Hepatocyte (in vitro differentiated cells): ENCODE measurements at regions not wholly inside any gene's neighbourhood (a gene's known extent, or its start where the extent isn't known, plus 50 kb on each side); places are given as distances from the start of the nearest gene placed in this dataset.
A peak's percentile ranks its signal among the peaks of the same experiment; 100 is the strongest.
"Not testable (repeated sequence)": the region's sequence is repeated elsewhere in the genome, so short reads cannot be mapped to it uniquely, and the experiment has no call there.

Experiments
- DNase-seq: peaks from one replicate; pipeline ENCODE4 v3.0.0-alpha.2; 2016; ENCODE audit warnings: low spot score
- H2AFZ ChIP-seq: fragments of 200-600 bp; sonication (generic); 2 replicates; pipeline ENCODE4 v1.6.0; 2016; ENCODE audit warnings: antibody characterized with exemption, mild to moderate bottlenecking
- H3K27ac ChIP-seq: fragments of 200-600 bp; sonication (generic); 2 replicates; pipeline ENCODE4 v1.5.1; 2016; ENCODE audit warnings: mild to moderate bottlenecking
- H3K27me3 ChIP-seq: fragments of 200-600 bp; sonication (generic); 2 replicates; pipeline ENCODE4 v1.6.1; 2016
- H3K36me3 ChIP-seq: fragments of 200-600 bp; sonication (generic); replicated peaks from 2 replicates; pipeline ENCODE4 v1.5.1; 2016; ENCODE audit warnings: low read depth; ENCODE audit not compliant: insufficient read depth
- H3K4me1 ChIP-seq: fragments of 200-600 bp; sonication (generic); 2 replicates; pipeline ENCODE4 v1.5.1; 2016; ENCODE audit warnings: mild to moderate bottlenecking, moderate library complexity; ENCODE audit not compliant: insufficient read depth
- H3K4me2 ChIP-seq: fragments of 200-600 bp; sonication (generic); 2 replicates; pipeline ENCODE4 v1.6.0; 2016
- H3K4me3 ChIP-seq: fragments of 200-600 bp; sonication (generic); 2 replicates; pipeline ENCODE4 v1.5.1; 2016; ENCODE audit warnings: mild to moderate bottlenecking
- H3K79me2 ChIP-seq: fragments of 200-600 bp; sonication (generic); 2 replicates; pipeline ENCODE4 v1.6.0; 2017; ENCODE audit warnings: mild to moderate bottlenecking
- H3K9me2 ChIP-seq: fragments of 200-600 bp; sonication (generic); replicated peaks from 2 replicates; pipeline ENCODE4 v1.6.0; 2017; ENCODE audit warnings: mild to moderate bottlenecking; ENCODE audit not compliant: insufficient read depth
- H3K9me3 ChIP-seq: fragments of 200-600 bp; sonication (generic); 2 replicates; pipeline ENCODE4 v1.5.1; 2016; ENCODE audit warnings: low read depth, mild to moderate bottlenecking
- H4K20me1 ChIP-seq: fragments of 200-600 bp; sonication (generic); 2 replicates; pipeline ENCODE4 v1.6.0; 2016; ENCODE audit warnings: mild to moderate bottlenecking; ENCODE audit not compliant: insufficient read depth, poor library complexity, severe bottlenecking
- WGBS: methylation state at CpG from one replicate; pipeline ENCODE4 v1.1.6; 2016; ENCODE audit warnings: low lambda C conversion rate; ENCODE audit errors: missing lambda C conversion rate; 5-methylcytosine and 5-hydroxymethylcytosine counted together
- TF ChIP-seq, protein P1 (sequence below): fragments of 200-600 bp; sonication (generic); IDR thresholded peaks from 2 replicates; pipeline ENCODE4 v1.5.1; 2016; ENCODE audit warnings: antibody characterized with exemption, mild to moderate bottlenecking; ENCODE audit not compliant: poor library complexity

DNA sequence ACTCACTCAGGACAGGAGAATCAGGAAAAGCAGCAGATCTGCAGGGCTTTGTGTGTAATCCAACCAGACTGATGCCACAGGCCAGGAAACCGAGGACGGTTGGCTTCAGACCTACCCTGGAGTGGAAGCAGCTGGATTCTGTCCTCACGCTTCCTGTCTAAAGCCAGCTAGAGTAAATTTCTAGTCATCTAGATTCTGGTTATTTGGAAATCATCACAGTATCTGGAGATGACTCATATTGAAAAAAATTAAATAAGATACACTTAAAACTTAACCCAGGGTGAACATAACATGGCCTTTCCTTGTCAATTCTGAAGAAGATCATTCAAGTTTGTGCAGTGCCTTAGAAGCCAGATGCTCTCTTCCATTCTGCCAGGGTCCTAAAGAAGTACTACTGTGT, 288.9 kb upstream of the PLGLB2 start:
- H3K4me2 ChIP-seq, H3K9me2 ChIP-seq, H3K4me1 ChIP-seq, H2AFZ ChIP-seq, H3K79me2 ChIP-seq, H3K4me3 ChIP-seq, H3K36me3 ChIP-seq, H3K9me3 ChIP-seq, H4K20me1 ChIP-seq, H3K27ac ChIP-seq, DNase-seq, H3K27me3 ChIP-seq: not testable (repeated sequence)
- WGBS, result no CpG with 5 or more reads among the region's 3 CpGs

DNA sequence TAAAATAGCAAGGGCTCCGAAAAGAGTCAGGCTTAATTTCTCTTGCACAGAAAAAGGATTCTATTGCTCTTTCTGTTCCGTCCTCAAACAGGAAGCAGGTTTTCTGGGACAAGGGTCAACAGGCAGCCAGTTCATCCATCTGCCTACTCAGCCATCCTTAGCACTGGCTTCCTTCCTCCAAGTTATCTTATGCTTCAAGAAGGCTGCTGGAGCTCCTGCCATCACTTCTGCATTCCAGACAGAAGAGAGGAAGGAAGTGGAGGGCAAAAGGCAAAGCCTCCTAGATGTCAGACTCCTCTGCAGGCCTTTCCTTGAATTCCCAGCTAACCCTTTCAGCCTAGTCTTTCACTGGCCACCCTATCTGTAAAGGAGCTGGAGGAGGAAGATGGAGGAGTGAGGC, 287.8 kb upstream of the PLGLB2 start:
- H3K4me1 ChIP-seq, H3K9me2 ChIP-seq, H3K9me3 ChIP-seq, DNase-seq, H4K20me1 ChIP-seq, H3K4me3 ChIP-seq, H2AFZ ChIP-seq, H3K27ac ChIP-seq, H3K4me2 ChIP-seq, H3K27me3 ChIP-seq, H3K36me3 ChIP-seq, H3K79me2 ChIP-seq: not testable (repeated sequence)
- 76% methylated on average over 1 of the region's 2 CpGs for WGBS

DNA sequence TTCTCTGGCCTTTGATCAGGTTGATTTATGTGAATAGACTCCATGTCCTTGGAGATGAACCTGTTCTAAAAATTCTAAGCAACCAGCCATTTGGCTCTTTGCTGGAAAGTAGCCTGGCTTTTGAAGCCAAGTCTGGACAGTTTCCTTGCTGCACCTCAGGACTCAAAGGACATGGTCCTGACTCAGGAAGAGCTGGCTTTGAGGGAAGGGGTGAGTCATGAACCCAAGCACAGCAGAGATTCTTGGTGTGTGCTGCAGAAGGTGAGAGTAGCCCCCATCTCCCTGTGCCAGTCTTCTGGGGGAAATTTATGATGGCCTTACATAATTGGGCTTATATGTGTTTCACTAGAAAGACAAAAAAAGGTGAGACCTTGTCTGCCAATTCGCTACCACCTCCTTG, 287.2 kb upstream of the PLGLB2 start:
- not testable (repeated sequence) for H3K4me1 ChIP-seq, H3K4me3 ChIP-seq, H3K36me3 ChIP-seq, H3K4me2 ChIP-seq, H3K9me2 ChIP-seq, H3K9me3 ChIP-seq, H3K27ac ChIP-seq, DNase-seq, H3K27me3 ChIP-seq, H2AFZ ChIP-seq, H3K79me2 ChIP-seq, H4K20me1 ChIP-seq
- WGBS, result no CpG with 5 or more reads among the region's 1 CpG

DNA sequence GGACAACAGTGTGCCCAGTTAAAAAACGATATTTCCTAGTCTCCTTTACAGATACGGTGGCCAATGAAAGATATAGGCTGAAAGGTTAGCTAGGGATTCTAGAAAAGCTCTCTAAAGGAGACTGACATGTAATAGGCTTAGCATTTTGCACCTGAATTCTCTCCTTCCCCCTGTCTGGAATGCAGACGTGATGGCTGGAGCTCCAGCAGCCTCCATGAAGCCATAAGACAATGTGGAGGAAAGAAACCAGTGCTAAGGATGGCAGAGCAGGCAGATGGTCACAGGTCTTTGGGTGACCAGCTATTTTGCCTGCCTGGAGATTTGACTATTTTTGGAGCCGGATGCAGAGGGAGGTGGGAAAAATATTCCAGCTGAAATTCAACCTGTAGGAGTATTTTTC, 286.2 kb upstream of the PLGLB2 start:
- H3K4me1 ChIP-seq, H3K9me3 ChIP-seq, H4K20me1 ChIP-seq, H3K27me3 ChIP-seq, DNase-seq, H3K9me2 ChIP-seq, H3K36me3 ChIP-seq, H3K4me2 ChIP-seq, H3K4me3 ChIP-seq, H3K27ac ChIP-seq, H2AFZ ChIP-seq, H3K79me2 ChIP-seq: not testable (repeated sequence)
- WGBS, result 98% methylated on average over 4 of the region's 4 CpGs

DNA sequence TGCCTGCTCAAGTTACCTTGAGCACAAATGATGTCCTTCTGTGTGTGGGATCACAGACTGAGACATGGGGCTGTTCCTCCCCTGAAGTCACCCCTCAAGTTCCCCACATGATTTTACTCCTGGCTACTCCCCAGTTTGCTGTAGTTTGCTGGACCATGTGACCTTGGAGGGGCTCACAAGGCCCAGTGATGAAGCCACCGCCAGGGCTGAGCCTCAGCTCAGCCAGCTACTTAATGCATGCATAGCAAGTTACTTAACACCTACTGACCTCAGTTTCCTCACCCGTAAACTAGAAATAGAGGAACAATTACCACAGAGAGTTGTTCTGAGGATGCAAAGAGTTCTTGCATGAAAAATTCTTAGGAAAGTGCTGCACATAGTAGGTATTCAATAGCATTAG, 283.7 kb upstream of the PLGLB2 start:
- H4K20me1 ChIP-seq, H3K79me2 ChIP-seq, H3K4me3 ChIP-seq, H3K4me1 ChIP-seq, DNase-seq, H2AFZ ChIP-seq, H3K27me3 ChIP-seq, H3K4me2 ChIP-seq, H3K27ac ChIP-seq, H3K9me3 ChIP-seq, H3K36me3 ChIP-seq, H3K9me2 ChIP-seq: not testable (repeated sequence)
- WGBS, result 92% methylated on average over 2 of the region's 2 CpGs

DNA sequence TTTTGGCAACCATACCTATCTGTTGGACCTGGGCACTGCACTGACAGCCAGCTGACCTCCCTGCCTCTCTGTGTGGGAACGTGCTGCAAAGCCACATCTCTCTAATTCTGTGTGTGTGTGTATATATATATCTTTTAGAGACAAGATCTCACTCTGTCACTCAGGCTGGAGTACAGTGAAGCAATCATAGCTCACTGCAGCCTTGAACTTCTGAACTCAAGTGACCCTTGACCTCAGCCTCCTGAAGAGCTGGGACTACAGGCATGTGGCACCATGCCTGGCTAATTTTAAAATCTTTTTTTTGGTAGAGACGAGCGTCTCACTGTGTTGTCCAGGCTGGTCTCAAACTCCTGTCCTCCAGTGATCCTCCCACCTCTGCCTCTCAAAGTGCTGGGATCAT, 282.2 kb upstream of the PLGLB2 start:
- not testable (repeated sequence) for DNase-seq, H3K79me2 ChIP-seq, H3K9me3 ChIP-seq

DNA sequence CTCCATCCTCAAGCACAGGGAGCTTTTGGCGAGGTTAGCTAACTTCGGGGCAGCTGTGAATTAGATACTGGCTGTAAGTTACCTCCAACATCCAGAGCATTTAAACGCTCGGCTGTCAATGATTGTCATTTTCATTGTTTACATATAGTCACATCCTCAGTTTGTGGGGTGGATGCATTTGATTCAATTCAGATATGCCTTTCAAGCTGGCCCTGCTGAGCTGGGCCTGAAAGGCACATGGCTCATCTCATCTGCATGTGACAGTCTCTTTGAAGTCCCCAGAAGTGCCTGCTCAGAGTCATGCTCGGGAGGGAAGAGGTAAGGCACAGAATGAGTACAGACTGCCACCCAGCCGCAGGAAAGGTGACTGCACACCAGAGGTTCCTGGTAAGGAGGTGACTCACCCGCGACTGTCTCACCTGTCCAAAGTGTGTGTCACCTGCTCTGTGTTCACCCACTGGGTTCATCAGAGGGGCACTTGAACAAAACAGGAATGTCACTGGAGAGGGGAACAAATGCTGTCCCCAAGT, 281.2 kb upstream of the PLGLB2 start:
- not testable (repeated sequence) for H3K4me3 ChIP-seq, H3K9me3 ChIP-seq, H3K27me3 ChIP-seq, H3K4me2 ChIP-seq, H3K79me2 ChIP-seq, H3K36me3 ChIP-seq, H3K4me1 ChIP-seq, H2AFZ ChIP-seq, H3K9me2 ChIP-seq, H3K27ac ChIP-seq, H4K20me1 ChIP-seq
- WGBS, result 56% methylated on average over 7 of the region's 8 CpGs
- TF ChIP-seq, protein P1, sequence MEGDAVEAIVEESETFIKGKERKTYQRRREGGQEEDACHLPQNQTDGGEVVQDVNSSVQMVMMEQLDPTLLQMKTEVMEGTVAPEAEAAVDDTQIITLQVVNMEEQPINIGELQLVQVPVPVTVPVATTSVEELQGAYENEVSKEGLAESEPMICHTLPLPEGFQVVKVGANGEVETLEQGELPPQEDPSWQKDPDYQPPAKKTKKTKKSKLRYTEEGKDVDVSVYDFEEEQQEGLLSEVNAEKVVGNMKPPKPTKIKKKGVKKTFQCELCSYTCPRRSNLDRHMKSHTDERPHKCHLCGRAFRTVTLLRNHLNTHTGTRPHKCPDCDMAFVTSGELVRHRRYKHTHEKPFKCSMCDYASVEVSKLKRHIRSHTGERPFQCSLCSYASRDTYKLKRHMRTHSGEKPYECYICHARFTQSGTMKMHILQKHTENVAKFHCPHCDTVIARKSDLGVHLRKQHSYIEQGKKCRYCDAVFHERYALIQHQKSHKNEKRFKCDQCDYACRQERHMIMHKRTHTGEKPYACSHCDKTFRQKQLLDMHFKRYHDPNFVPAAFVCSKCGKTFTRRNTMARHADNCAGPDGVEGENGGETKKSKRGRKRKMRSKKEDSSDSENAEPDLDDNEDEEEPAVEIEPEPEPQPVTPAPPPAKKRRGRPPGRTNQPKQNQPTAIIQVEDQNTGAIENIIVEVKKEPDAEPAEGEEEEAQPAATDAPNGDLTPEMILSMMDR, result peak; percentile 37
- peak; percentile 81 for DNase-seq

More for the DNA sequence above, 282.2 kb upstream of the PLGLB2 start:
- not testable (repeated sequence) for H3K4me1 ChIP-seq, H3K27ac ChIP-seq, H4K20me1 ChIP-seq, H3K9me2 ChIP-seq, H3K4me2 ChIP-seq, H2AFZ ChIP-seq, H3K4me3 ChIP-seq, H3K27me3 ChIP-seq, H3K36me3 ChIP-seq
- 88% methylated on average over 3 of the region's 3 CpGs for whole genome bisulfite sequencing

DNA sequence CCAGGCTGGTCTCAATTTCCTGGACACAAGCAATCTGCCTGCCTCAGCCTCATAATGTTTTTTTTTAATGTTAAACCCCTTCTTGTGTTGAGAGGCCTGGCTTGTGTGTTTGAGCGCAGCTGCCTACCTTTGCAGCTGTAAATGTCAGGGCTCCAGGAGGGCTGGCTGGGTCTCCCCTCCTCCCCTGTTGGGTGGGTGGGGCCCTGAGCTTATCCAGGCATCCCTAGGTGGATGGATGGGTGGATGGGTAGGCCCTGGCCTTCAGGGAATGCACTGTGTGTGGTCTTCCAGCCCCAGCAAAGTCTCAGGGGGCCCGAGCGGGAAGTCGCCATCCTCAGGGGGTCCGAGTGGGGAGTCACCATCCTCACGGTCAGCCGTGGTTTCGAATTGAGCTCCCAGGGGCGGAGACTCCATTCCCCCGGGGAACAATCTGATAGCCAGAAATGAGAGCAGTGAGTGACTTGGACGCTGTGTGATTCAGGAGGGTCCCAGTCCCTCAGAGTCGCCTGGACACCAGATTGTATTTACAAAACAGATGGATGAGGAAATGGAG, 279.4 kb upstream of the PLGLB2 start:
- not testable (repeated sequence) for H3K4me3 ChIP-seq, H2AFZ ChIP-seq, DNase-seq, H3K27me3 ChIP-seq, H3K79me2 ChIP-seq, H3K36me3 ChIP-seq, H3K9me2 ChIP-seq, H4K20me1 ChIP-seq, H3K4me2 ChIP-seq, H3K9me3 ChIP-seq, H3K27ac ChIP-seq, H3K4me1 ChIP-seq
- WGBS, result 67% methylated on average over 12 of the region's 12 CpGs
